NB4 (cell line): ENCODE measurements at regions not wholly inside any gene's neighbourhood (a gene's known extent, or its start where the extent isn't known, plus 50 kb on each side); places are given as distances from the start of the nearest gene placed in this dataset.

ENCODE experiments used
- CTCF ChIP-seq: IDR thresholded peaks from one replicate; pipeline ENCODE4 v1.5.1; 2012; ENCODE audit warnings: low read depth, low read length
- MYC ChIP-seq: IDR thresholded peaks from 2 replicates; pipeline ENCODE4 v1.6.1; 2011; ENCODE audit warnings: low read depth, low read length
- POLR2A ChIP-seq: IDR thresholded peaks from 2 replicates; pipeline ENCODE4 v1.6.1; 2011; ENCODE audit warnings: mild to moderate bottlenecking; ENCODE audit not compliant: insufficient read length; ENCODE audit errors: extremely low read depth

GRCh38 chr4:66777097-66777496 lies 768.2 kb downstream of the CENPC start:
- TF ChIP-seq CTCF (no peak), POLR2A (no peak), MYC (no peak)
